Body of pancreas (tissue), 4 donors: ENCODE measurements at regions not wholly inside any gene's neighbourhood (a gene's known extent, or its start where the extent isn't known, plus 50 kb on each side); places are given as distances from the start of the nearest gene placed in this dataset.

ENCODE experiments used
- POLR2A ChIP-seq, 3 donors: fragments of 450-650 bp; IDR thresholded peaks; one replicate each; pipeline ENCODE4 v1.6.1; 2016; ENCODE audit warnings: antibody characterized with exemption in 3 of 3, mild to moderate bottlenecking in 2 of 3
- TF ChIP-seq, protein P1 (sequence below), 7 experiments: fragments of 450-650 bp in 4 of 7; fragments of 200-600 bp in 3 of 7; sonication (generic) in 3 of 7; IDR thresholded peaks; one replicate each; pipeline ENCODE4 v1.5.1; 2016 to 2019; ENCODE audit warnings: antibody characterized with exemption in 7 of 7

DNA sequence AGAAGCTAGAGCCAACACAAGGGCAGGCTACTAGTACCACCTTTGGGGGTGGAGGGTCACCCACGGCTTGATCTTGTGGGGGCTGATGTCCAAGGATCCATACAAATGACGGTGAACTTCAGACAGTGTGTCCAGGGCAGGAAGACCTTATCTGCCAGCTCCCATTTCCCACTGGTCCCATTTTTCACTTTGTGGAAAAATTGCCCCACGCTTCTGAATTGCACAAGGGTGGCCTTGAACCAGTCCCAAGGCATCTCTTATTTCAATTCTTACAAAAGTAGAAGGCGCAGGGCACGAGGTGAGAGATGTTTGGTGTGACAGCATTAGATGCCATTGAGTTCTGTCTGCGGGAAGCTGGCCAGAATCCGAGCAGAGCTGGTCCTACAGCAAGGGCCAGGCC, 252.7 kb upstream of the CELF2 start:
- TF ChIP-seq, protein P1, sequence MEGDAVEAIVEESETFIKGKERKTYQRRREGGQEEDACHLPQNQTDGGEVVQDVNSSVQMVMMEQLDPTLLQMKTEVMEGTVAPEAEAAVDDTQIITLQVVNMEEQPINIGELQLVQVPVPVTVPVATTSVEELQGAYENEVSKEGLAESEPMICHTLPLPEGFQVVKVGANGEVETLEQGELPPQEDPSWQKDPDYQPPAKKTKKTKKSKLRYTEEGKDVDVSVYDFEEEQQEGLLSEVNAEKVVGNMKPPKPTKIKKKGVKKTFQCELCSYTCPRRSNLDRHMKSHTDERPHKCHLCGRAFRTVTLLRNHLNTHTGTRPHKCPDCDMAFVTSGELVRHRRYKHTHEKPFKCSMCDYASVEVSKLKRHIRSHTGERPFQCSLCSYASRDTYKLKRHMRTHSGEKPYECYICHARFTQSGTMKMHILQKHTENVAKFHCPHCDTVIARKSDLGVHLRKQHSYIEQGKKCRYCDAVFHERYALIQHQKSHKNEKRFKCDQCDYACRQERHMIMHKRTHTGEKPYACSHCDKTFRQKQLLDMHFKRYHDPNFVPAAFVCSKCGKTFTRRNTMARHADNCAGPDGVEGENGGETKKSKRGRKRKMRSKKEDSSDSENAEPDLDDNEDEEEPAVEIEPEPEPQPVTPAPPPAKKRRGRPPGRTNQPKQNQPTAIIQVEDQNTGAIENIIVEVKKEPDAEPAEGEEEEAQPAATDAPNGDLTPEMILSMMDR (IDR thresholded peaks at IDR 0.05): no peak
- no peak for TF ChIP-seq POLR2A (IDR thresholded peaks at IDR 0.05)
